Hematopoietic multipotent progenitor cell treated with erythropoietin and hydrocortisone succinate and interleukin-3 and kit ligand, for 15 days (in vitro differentiated cells): ENCODE measurements at regions not wholly inside any gene's neighbourhood (a gene's known extent, or its start where the extent isn't known, plus 50 kb on each side); places are given as distances from the start of the nearest gene placed in this dataset.
"Not testable (repeated sequence)": the region's sequence is repeated elsewhere in the genome, so short reads cannot be mapped to it uniquely, and the experiment has no call there.

Experiments used
- DNase-seq: peaks from one replicate; pipeline ENCODE4 v3.0.0-alpha.2; 2015; ENCODE audit warnings: low spot score

- DNase-seq: not testable (repeated sequence)
Observed at GRCh38 chr9:75459311-75459710, 371.0 kb downstream of the OSTF1 start.

GRCh38 chr9:75461183-75461582, 372.9 kb downstream of the OSTF1 start:
- no peak for DNase-seq

DNA sequence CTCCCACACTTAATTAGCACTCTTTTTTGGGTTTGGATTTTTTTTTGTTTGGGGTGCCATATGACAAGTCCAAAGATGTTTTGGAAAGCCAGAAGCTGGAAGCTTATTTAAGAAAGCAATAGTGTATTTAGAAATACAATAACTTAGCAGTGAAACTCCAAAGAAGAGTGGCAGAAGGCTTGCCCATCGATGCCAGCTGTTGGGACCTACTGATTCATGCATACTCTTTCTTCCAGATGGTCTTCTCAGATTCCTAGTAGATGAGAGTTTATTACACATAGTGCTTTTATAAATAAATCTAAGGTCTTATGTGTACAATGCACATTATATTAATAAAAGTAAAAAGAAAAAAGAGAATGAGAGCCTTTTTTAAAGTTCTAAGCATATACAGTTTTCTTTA, 374.6 kb downstream of the OSTF1 start:
- no peak for DNase-seq

GRCh38 chr9:75463871-75464270, 375.6 kb downstream of the OSTF1 start:
- no peak for DNase-seq

- no peak for DNase-seq
Observed at GRCh38 chr9:75464726-75465125, 376.4 kb downstream of the OSTF1 start.

- DNase-seq: no peak
Observed at GRCh38 chr9:75467142-75467541, 378.8 kb downstream of the OSTF1 start.

DNA sequence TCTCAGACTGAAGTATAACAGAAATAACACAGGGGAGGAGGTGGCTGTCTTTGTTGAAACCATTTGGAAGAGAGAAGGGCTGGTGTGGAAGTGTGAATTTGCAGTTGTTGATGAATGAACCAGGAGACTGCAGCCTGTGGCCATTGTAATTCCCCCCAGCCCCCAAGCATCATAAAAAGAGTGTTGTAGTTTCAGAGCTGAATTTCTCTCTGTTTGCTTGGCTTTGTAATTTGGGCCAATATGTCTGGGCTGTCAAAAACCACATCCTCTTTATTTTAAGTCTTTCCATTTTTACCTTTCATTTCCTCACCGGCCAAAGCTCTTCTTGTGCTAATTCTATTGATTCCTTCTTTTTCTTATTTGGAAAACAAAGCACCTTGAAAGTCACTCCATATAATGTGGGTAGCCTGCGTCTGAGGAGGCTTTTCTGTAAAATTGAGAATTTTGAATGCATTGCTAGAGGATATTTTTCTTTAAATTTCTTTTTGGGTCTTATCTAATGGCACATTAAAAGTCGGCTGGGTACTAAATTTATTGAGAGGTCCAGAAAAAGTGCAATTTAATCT, 383.3 kb downstream of the OSTF1 start:
- DNase-seq: no peak

DNA sequence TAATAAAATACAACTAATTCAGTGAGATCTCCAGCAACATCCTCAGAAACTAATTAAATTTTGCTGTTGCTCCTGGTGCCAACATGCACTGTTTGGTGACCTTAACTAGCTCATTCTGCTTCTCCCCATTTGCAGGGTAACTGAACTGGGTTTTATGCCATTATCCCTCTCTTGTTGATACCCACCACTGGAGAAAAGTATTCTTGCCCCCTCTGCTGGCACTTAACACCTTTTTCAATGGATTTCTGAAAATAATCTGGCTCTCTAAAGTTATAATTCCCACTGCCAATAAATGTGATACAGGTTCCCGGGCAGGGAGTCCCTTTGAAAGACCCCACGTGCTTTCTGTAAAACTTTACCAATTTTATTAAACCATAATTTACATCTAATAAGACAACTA, 394.3 kb downstream of the OSTF1 start:
- DNase-seq: no peak

GRCh38 chr9:75483636-75484035, 395.3 kb downstream of the OSTF1 start:
- DNase-seq: no peak

DNA sequence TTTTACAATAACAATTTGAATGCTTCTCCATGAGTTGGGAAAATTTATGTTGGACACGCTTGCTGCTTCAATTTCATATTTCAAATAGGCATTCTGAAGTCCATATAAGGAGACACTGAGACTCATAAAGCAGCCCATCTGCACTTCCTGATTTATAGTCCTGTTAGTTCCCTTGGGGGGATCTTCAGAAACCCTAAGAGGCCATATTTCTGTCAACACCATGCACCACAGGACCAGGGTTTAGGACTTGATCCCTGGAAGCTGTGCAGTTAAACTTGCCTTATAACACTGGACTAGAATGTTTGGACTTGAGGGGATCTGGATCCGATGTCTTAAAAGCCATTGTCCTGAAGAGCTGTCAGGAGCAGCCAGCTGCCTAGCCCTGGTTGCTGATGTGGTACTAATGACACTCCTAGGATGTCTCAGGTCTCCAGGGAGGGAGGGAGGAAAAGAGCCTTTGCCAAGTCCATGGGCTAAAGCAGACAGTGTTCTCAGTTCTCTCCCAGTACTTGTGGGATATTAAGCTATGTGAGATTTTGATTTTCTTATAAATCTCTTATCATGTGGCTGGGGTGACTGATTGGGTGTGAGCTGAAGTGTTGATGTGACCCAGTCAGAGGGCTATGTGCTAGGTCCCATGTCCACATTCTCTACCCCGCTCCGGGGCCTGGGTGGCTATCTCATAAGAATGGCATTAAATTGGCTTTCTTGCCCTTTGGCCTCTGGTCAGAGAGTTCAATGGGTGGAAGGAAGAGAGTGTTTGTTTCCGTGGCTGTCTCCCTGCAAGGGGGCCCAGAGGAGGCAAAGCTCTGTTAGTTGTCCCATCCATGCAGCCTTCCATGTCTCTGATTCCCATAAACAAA, 399.8 kb downstream of the OSTF1 start:
- no peak for DNase-seq

GRCh38 chr9:75488719-75489110, 400.4 kb downstream of the OSTF1 start:
- DNase-seq: no peak

- DNase-seq: no peak
Observed at GRCh38 chr9:75490326-75490725, 400.1 kb upstream of the PCSK5 start.

- no peak for DNase-seq
Observed at GRCh38 chr9:75491533-75491932, 398.9 kb upstream of the PCSK5 start.

GRCh38 chr9:75499812-75500211, 390.7 kb upstream of the PCSK5 start:
- DNase-seq: no peak

DNA sequence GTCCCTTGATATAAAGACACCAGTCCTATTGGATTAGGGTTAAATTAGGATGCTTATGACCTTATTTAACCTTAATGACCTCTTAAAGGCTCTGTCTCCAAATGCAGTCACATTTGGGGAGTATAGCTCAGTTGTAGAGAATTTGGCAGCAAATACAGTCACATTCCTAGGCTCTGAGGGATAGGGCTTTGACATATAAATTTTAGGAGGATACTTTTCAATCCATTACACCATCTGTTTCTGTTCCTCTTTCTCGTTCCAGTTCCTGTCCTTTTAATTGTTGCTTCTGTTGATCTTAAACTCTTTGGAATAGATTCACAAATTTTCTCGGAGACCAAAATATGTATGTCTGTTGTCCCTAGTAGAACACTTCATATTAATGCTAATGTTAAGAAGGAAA, 390.0 kb upstream of the PCSK5 start:
- DNase-seq: no peak

GRCh38 chr9:75500940-75501339, 389.5 kb upstream of the PCSK5 start:
- not testable (repeated sequence) for DNase-seq

GRCh38 chr9:75504721-75505120, 385.8 kb upstream of the PCSK5 start:
- DNase-seq: no peak

DNA sequence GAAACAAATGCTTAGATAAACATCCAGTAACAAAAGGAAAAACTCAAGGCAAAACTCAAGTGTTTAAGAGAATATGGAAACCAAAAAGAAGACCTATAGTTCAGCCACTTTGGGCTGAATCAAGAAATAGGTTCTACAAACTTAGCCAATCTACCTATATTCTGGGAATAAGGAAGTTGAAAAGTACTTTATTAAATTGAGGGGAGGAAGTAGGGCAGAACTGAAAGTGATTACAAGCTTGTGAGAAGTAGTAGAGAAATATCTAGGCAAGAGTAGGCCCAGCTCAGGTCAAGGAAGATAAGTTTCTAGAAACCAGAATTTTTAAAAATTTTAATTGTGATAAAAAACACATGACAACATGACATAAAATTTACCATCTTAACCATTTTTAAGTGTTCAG, 384.8 kb upstream of the PCSK5 start:
- no peak for DNase-seq

GRCh38 chr9:75529463-75529862, 361.0 kb upstream of the PCSK5 start:
- no peak for DNase-seq

GRCh38 chr9:75531588-75531987, 358.9 kb upstream of the PCSK5 start:
- DNase-seq: no peak

GRCh38 chr9:75532233-75533050, 358.0 kb upstream of the PCSK5 start:
- no peak for DNase-seq

DNA sequence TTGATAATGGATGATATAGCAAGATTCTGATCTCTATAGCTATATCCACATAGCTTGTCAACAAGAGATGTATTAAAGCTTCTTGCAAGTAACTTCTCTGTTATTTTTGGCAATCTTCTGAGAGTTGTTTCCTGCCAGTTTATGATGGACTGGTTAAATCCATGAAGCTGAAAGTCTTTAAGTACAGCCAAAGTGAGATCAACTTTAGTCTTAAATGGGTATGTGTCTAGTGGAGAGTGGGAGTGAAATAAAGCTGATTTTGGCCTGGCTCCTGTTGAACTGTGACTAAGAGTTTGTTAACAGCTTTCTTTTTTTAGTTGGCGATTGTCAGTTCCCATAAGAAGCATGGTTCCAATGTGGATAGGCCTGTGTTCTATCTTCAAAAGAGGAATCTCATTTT, 350.9 kb upstream of the PCSK5 start:
- no peak for DNase-seq

DNA sequence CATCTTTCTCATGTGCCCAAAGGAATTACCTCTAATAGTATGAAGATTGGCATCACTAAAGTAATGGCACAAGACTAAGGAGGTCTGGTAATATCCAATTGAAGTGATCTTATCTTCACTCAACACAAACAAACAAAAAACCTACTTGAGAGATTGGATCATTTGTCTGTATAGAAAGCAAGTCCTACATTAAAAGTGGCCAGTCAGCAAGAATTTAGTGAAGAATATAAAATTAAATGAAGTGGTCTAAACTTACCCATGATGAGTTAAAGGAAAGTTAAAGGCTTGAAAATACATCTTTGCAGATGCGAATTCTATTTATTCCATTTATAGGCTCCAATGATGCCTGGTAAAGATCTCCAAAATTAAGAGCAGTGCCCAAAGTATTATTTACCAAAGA, 350.3 kb upstream of the PCSK5 start:
- DNase-seq: no peak
